Endodermal cell (in vitro differentiated cells): ENCODE measurements at regions not wholly inside any gene's neighbourhood (a gene's known extent, or its start where the extent isn't known, plus 50 kb on each side); places are given as distances from the start of the nearest gene placed in this dataset.

Experiments
- DNase-seq: peaks from one replicate; pipeline ENCODE4 v3.0.0-alpha.2; 2017
- H3K27ac ChIP-seq: 2 replicates; pipeline ENCODE4 v1.5.1; 2013; ENCODE audit warnings: mild to moderate bottlenecking, low read depth, low read length, moderate library complexity
- H3K27me3 ChIP-seq: 2 replicates; pipeline ENCODE4 v1.6.1; 2013; ENCODE audit warnings: mild to moderate bottlenecking, low read length, moderate library complexity; ENCODE audit not compliant: insufficient read depth, control insufficient read depth, poor library complexity, severe bottlenecking
- H3K36me3 ChIP-seq: 2 replicates; pipeline ENCODE4 v1.7.0; 2013; ENCODE audit warnings: mild to moderate bottlenecking, low read length, moderate library complexity; ENCODE audit not compliant: control insufficient read depth, insufficient read depth
- H3K4me1 ChIP-seq: one replicate; pipeline ENCODE4 v1.7.0; 2013; ENCODE audit warnings: low read length; ENCODE audit not compliant: control insufficient read depth, insufficient read depth
- H3K4me3 ChIP-seq: 2 replicates; pipeline ENCODE4 v1.5.1; 2013; ENCODE audit warnings: mild to moderate bottlenecking, low read length, moderate library complexity
- H3K9ac ChIP-seq: 2 replicates; pipeline ENCODE4 v1.6.1; 2013; ENCODE audit warnings: mild to moderate bottlenecking, low read length, moderate library complexity; ENCODE audit not compliant: poor library complexity, severe bottlenecking; ENCODE audit errors: extremely low read depth
- H3K9me3 ChIP-seq: 2 replicates; pipeline ENCODE4 v1.6.1; 2013; ENCODE audit warnings: mild to moderate bottlenecking, low read length, moderate library complexity; ENCODE audit not compliant: control insufficient read depth
- H3K27ac Mint-ChIP-seq: 2 replicates; pipeline ENCODE4 v1.8.0; 2020; ENCODE audit warnings: mixed read lengths
- H3K27me3 Mint-ChIP-seq: 2 replicates; pipeline ENCODE4 v1.8.0; 2021; ENCODE audit warnings: mild to moderate bottlenecking, mixed read lengths; ENCODE audit not compliant: insufficient read depth
- H3K36me3 Mint-ChIP-seq: 2 replicates; pipeline ENCODE4 v1.8.0; 2020; ENCODE audit warnings: low read depth, mixed read lengths
- H3K4me1 Mint-ChIP-seq: 2 replicates; pipeline ENCODE4 v1.8.0; 2020; ENCODE audit warnings: mixed read lengths
- H3K4me3 Mint-ChIP-seq: 2 replicates; pipeline ENCODE4 v1.8.0; 2020; ENCODE audit warnings: mild to moderate bottlenecking, moderate library complexity, mixed read lengths
- H3K9me3 Mint-ChIP-seq: 2 replicates; pipeline ENCODE4 v1.8.0; 2020; ENCODE audit warnings: mild to moderate bottlenecking, mixed read lengths
- WGBS, 2 experiments: methylation state at CpG; one replicate each; pipeline versions ENCODE4 v1.1.5 to v1.1.7; 2013; ENCODE audit warnings: missing lambda C conversion rate in 2 of 2, mixed read lengths in 1 of 2; ENCODE audit not compliant: insufficient coverage in 1 of 2, insufficient read length in 1 of 2; 5-methylcytosine and 5-hydroxymethylcytosine counted together
- TF ChIP-seq, protein P1 (sequence below): fragments of 200-600 bp; sonication (generic); conservative IDR thresholded peaks from 2 replicates; pipeline ENCODE4 v1.5.0; 2021; ENCODE audit warnings: antibody characterized with exemption, mild to moderate bottlenecking

DNA sequence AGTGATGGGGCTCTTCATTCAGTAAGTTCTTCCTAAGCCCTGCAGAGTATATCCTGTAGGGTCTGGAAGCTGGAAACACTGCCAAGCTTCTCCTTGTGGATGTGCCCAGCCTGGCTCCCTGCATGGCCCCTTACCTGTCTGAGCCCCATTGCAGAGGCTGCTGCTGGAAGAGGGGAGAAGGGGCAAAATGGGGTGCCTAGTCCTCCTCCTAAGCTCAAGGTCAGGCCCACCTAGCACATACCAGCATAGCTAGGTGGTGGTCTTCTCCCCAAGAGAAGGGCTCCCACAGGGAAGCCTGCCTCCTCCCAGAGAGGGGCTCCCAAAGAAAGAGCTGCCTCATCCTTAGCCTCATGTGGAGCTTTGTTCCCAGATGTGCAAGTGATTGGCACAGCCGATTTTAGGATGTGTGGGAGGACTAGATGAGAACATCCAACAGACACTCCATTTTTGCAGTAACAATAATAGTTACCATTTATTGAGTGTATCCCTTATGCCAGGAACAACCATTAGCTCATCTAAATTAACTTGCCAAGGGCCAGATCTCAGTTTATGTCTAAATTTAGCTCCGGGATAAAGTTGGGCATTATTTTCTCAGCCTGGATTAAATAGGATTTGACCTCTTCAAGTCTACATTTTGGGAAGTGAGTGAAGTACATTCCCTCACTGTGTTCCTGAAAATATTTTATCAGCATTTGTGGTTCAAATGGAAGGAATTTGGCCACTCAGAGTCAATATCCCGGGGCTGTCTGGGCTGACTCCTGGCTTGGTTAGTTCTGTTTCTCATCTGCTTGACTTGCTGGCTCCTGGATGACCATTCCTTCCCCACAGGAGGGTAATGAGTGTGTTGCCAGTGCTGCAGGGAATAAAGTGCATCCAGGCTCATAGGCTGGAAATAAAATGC is 291.1 kb upstream of the ROPN1 start:
- Histone ChIP-seq H3K4me3 (no peak overlapping the region), H3K9me3 (no peaks in the 10 kb centered on the region), H3K36me3 (no peaks in the 10 kb centered on the region), H3K27me3 (no peaks in the 10 kb centered on the region), H3K4me1 (no peaks in the 10 kb centered on the region), H3K27ac (no peak overlapping the region), H3K9ac (no peak overlapping the region)
- 88 to 89% methylated on average over 3 of the region's 3 CpGs for WGBS, 2 experiments
- Mint-ChIP-seq H3K9me3 (no peaks in the 10 kb centered on the region), H3K36me3 (no peaks in the 10 kb centered on the region), H3K27me3 (peaks cover 15% of the 10 kb centered on the region), H3K27ac (no peak overlapping the region), H3K4me1 (no peaks in the 10 kb centered on the region), H3K4me3 (no peak overlapping the region)
- TF ChIP-seq, protein P1, sequence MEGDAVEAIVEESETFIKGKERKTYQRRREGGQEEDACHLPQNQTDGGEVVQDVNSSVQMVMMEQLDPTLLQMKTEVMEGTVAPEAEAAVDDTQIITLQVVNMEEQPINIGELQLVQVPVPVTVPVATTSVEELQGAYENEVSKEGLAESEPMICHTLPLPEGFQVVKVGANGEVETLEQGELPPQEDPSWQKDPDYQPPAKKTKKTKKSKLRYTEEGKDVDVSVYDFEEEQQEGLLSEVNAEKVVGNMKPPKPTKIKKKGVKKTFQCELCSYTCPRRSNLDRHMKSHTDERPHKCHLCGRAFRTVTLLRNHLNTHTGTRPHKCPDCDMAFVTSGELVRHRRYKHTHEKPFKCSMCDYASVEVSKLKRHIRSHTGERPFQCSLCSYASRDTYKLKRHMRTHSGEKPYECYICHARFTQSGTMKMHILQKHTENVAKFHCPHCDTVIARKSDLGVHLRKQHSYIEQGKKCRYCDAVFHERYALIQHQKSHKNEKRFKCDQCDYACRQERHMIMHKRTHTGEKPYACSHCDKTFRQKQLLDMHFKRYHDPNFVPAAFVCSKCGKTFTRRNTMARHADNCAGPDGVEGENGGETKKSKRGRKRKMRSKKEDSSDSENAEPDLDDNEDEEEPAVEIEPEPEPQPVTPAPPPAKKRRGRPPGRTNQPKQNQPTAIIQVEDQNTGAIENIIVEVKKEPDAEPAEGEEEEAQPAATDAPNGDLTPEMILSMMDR: no peak
- DNase-seq: no peak

DNA sequence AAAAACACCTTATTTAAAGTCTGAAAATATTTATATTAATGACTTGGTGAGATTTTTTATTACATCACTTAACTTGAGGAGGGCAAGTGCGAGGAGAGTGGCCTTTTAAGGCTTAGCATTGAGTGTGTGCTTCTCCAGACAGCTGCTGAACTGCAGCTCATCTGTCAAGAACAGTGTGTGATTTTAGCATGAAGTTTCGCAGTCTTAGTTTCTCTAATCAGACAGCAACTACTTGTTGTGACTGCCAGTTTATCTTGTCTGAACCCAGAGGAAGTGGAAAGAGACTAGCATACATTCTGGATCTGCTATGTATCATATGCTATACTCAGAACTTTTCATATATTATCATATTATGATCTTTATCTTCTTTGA is 291.7 kb upstream of the ROPN1 start:
- Histone ChIP-seq H3K27ac (no peak overlapping the region), H3K9me3 (peaks cover 3% of the 10 kb centered on the region), H3K27me3 (no peaks in the 10 kb centered on the region), H3K4me3 (no peak overlapping the region), H3K36me3 (no peaks in the 10 kb centered on the region), H3K9ac (no peak overlapping the region), H3K4me1 (no peaks in the 10 kb centered on the region)
- WGBS, 2 experiments: 94 to 100% methylated on average over 2 of the region's 2 CpGs
- Mint-ChIP-seq H3K27ac (no peak overlapping the region), H3K4me3 (no peak overlapping the region), H3K27me3 (peaks cover 15% of the 10 kb centered on the region), H3K4me1 (no peaks in the 10 kb centered on the region), H3K9me3 (no peaks in the 10 kb centered on the region), H3K36me3 (no peaks in the 10 kb centered on the region)
- DNase-seq: no peak
- TF ChIP-seq, protein P1: no peak

DNA sequence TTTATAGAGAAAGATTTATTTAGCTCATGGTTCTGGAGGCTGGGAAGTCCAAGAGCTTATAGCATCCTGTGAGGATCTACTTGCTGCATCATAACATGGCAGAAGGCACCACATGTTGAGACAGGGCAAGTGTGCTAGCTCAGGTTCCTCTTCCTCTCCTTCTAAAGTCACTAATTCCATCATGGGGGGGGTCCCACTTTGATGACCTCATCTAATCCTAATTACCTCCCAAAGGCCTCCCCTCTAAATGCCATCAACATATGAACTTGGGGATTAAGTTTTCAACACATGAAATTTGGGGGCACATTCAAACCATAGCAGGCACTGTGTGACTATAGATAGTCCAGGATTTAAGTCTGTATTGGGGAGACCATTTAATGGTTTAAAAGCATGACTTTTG is 297.1 kb upstream of the ROPN1 start:
- no peak overlapping the region for H3K4me3 ChIP-seq
- no peak for DNase-seq
- Mint-ChIP-seq H3K4me1 (peaks cover 2% of the 10 kb centered on the region), H3K9me3 (no peaks in the 10 kb centered on the region), H3K27me3 (peaks cover 4% of the 10 kb centered on the region), H3K4me3 (no peak overlapping the region), H3K36me3 (no peaks in the 10 kb centered on the region), H3K27ac (no peak overlapping the region)
- no peak overlapping the region for H3K27ac ChIP-seq
- H3K4me1 ChIP-seq: no peaks in the 10 kb centered on the region
- peaks cover 4% of the 10 kb centered on the region for H3K27me3 ChIP-seq
- no peak overlapping the region for H3K9ac ChIP-seq
- no peaks in the 10 kb centered on the region for H3K36me3 ChIP-seq
- TF ChIP-seq, protein P1: no peak
- H3K9me3 ChIP-seq: peaks cover 11% of the 10 kb centered on the region
